ENCODE measurements at regions not wholly inside any gene's neighbourhood (a gene's known extent, or its start where the extent isn't known, plus 50 kb on each side); places are given as distances from the start of the nearest gene placed in this dataset.

DNA sequence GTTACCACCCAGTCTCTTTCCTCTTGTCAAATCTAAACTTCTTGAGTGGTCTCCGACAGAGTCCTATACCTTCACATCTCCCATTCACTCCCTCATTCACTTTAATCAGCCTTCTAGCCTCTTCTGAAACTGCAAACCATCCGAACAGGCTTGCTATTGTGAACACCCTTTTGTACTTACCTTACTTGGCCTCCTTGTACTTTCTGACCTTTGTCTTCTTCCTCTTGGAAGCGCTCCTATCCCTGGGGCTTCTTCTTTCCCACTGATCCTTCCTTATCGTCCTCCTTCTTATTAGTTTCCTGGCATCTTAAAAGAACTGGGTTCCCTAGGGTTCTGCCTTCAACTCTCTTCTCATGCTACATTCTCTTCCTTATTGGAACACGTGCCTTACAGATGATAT is 76.9 kb upstream of the HIF1A start:
- no peak for DNase-seq (ENCODE audit: low read depth)
- TF ChIP-seq, protein P1, sequence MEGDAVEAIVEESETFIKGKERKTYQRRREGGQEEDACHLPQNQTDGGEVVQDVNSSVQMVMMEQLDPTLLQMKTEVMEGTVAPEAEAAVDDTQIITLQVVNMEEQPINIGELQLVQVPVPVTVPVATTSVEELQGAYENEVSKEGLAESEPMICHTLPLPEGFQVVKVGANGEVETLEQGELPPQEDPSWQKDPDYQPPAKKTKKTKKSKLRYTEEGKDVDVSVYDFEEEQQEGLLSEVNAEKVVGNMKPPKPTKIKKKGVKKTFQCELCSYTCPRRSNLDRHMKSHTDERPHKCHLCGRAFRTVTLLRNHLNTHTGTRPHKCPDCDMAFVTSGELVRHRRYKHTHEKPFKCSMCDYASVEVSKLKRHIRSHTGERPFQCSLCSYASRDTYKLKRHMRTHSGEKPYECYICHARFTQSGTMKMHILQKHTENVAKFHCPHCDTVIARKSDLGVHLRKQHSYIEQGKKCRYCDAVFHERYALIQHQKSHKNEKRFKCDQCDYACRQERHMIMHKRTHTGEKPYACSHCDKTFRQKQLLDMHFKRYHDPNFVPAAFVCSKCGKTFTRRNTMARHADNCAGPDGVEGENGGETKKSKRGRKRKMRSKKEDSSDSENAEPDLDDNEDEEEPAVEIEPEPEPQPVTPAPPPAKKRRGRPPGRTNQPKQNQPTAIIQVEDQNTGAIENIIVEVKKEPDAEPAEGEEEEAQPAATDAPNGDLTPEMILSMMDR (IDR thresholded peaks at IDR 0.05; ENCODE audit: low read length, missing control alignments) = no peak
- no peak overlapping the region for H3K4me3 ChIP-seq (replicated peaks; ENCODE audit: low read depth, low read length)

DNA sequence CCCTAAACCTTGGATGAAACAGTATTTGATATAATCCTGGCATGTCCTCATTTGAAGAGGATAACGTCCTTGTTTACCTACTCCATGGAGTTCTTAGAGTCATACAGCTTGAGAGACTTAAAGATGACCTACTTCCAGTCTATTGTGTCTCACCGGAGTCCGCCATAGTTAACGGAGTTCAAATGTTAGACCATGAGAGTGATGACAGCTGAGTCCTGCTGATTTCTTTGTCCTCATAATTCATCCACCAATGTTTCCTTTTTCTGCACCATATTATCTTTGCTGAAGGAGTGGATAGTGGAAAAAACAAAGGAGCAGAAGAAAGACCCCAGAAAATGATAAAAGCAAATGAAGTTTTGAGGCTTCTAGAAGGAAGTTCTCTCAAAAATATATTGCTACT is 75.8 kb upstream of the HIF1A start:
- no peak overlapping the region for H3K4me3 ChIP-seq (replicated peaks; ENCODE audit: low read depth, low read length)
- TF ChIP-seq, protein P1 (IDR thresholded peaks at IDR 0.05; ENCODE audit: low read length, missing control alignments) = no peak
- DNase-seq (ENCODE audit: low read depth) = no peak

DNA sequence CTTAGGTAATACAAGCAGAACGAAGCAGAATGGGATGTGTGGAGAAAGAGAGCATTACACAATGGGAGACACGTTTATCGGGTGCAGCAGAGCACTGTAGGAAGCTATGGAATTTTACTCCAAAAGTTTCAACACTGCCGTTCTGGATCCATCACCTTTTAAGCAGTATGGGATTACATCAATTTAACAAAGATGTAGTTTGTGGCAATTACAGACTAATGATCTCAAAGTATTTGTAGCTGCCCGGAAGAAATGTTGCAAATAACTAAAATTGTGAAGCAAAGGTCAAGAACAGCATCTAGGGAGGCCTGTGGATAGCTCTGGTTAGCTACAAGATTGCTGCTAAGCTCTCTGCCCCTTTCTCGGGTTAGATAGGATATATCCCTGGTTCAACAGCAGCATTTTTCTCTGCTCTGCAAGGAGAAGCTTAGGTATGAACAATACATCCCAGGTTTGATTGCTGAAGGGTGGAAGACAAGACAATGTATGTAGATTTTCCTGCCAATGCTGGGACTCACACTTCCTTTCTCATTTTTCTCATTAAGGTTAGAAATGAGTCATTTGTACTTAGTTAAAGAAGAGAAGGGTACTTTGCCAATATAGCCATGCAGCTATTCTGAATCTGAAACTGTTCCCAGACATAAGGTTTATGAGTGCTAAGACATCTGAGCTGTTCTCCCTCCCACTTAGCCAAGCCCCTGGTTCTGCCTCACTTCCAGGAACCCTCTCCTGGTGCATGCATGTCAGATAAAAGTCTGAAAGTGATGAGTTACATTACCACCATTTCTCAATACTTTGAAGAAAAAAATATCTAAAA is 75.0 kb upstream of the HIF1A start:
- no peak overlapping the region for H3K4me3 ChIP-seq (replicated peaks; ENCODE audit: low read depth, low read length)
- TF ChIP-seq, protein P1 (IDR thresholded peaks at IDR 0.05; ENCODE audit: low read length, missing control alignments) = peak; percentile 6
- peak; percentile 98 for DNase-seq (ENCODE audit: low read depth)

DNA sequence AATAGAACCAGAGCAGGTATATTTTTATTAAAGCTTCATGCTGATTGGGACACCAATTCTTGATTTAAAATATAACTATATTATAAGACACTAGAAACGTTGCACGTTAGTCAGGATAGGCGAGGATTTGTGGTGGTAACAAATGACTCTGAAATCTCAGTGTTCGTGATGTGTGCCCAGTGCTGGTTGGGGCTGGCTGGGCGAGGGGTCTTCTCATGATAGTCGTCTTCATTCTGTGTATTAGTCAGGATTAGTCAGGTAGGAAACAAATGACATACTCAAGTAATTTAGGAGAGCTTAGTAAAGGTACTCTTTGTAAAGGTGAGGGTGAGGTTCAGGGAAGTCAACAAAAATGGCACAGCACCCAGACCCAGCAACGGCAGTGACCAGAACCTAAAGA is 73.9 kb upstream of the HIF1A start:
- no peak for DNase-seq (ENCODE audit: low read depth)
- TF ChIP-seq, protein P1 (IDR thresholded peaks at IDR 0.05; ENCODE audit: low read length, missing control alignments) = no peak
- H3K4me3 ChIP-seq (replicated peaks; ENCODE audit: low read depth, low read length) = no peak overlapping the region

DNA sequence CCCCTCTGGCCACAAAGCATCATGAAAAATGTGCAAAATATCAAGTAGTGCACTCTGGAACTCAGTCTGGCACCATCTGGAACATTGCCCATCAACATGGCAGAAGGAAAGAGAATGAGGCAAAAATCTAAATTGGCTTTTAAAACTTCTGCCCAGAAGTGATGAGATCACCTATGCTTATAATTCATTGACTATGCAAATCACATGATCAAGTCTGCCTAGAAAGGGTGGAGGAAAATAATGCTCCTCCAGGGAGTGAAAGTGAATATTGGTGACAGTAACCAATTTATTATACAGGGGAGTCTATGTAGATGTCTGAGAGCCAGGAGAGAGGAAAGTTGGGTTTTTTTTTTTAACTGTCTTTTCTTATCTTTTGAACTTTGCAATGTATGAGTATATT is 73.3 kb upstream of the HIF1A start:
- TF ChIP-seq, protein P1 (IDR thresholded peaks at IDR 0.05; ENCODE audit: low read length, missing control alignments) = no peak
- no peak for DNase-seq (ENCODE audit: low read depth)
- no peak overlapping the region for H3K4me3 ChIP-seq (replicated peaks; ENCODE audit: low read depth, low read length)

DNA sequence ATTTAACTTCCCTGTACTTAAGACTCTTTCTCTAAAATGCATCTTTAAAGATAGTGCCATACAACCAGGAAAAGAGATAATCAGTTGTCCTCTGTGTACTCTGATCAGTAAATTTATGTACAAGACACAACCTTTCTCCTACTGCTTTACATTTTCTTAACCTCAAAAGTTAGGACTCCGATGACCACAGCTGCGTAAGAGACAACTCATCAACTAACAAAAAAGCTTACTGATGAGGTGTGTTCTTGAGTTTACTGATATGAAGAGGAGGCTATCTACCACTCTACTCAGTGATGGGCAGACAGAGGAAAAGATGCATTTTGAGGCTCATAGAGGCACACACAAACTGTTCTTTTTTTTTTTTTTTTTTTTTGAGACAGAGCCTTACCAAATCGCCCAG is 71.4 kb upstream of the HIF1A start:
- H3K4me3 ChIP-seq (replicated peaks; ENCODE audit: low read depth, low read length) = no peak overlapping the region
- TF ChIP-seq, protein P1 (IDR thresholded peaks at IDR 0.05; ENCODE audit: low read length, missing control alignments) = no peak
- DNase-seq (ENCODE audit: low read depth) = no peak

DNA sequence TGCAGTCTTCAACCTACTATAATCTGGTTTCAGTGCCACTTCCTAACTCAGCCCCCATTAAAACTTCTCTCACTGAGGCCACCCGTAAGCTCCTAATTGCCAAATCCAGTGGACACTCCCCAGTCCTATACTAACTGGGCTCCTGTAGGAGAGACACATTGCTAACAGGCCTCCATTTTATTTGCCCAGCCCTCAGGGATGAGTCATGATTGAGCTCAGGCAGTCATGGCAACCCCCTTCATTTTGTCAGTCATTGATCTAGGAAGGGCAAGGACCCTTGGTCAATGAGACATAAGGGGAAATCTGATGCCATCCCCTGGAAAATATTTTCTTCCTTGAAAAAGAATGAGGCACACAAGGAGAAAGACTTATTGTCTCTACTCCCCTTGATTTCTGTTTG is 70.1 kb upstream of the HIF1A start:
- TF ChIP-seq, protein P1 (IDR thresholded peaks at IDR 0.05; ENCODE audit: low read length, missing control alignments) = no peak
- no peak overlapping the region for H3K4me3 ChIP-seq (replicated peaks; ENCODE audit: low read depth, low read length)
- DNase-seq (ENCODE audit: low read depth) = no peak
